HG03378 (cell line): ENCODE measurements at regions not wholly inside any gene's neighbourhood (a gene's known extent, or its start where the extent isn't known, plus 50 kb on each side); places are given as distances from the start of the nearest gene placed in this dataset.

Experiments used
- ATAC-seq: cut with Tn5 transposase; IDR thresholded peaks from one replicate; pipeline ENCODE4 v1.9.1; 2021; ENCODE audit warnings: mild to moderate bottlenecking, moderate library complexity; ENCODE audit not compliant: unreplicated experiment

GRCh38 chr16:85430523-85431421 is 182.3 kb upstream of the GSE1 start:
- no peak for ATAC-seq

GRCh38 chr16:85431431-85432124 is 181.5 kb upstream of the GSE1 start:
- ATAC-seq: no peak

DNA sequence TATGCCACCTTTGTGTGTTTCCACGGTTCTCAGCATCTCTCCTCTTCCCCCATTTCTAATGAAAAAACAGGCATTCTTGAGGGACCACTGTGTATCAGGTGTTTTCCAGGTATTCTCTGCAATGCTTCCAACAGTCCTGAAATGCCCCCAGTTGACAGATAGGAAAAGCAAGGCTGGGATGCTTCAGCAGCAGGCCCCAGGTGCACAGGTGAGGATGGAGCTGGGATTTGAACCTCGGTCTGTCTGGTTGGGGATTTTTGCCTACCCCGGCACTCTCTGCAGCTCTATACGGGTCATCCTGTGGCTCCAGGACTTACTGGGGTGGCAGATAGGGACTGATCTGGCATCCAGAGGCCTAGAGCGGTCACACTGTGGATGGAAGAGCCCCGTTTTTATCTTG is 180.5 kb upstream of the GSE1 start:
- no peak for ATAC-seq

- no peak for ATAC-seq
Observed at GRCh38 chr16:85433477-85433876, 179.6 kb upstream of the GSE1 start.

GRCh38 chr16:85435286-85435685 is 177.8 kb upstream of the GSE1 start:
- ATAC-seq: no peak

DNA sequence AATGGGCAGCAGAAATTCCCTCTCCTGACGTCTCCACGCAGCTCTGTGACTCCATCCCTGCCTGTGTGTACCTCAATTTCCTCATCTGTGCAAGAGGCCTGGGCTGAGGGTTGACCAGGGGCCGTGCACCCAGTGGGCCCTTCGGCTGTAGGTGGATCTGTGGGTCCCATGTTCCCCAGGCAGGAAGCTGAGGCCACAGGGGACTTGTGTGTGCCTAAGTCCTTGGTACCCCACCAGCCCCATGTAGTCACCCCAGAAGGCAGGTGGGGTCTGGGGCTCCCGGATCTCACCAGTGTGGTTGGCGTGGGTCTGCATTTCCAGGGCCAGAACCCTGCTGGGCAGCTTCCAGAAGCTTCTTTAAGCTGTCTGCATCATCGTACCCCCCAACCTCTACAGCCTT is 177.4 kb upstream of the GSE1 start:
- ATAC-seq: no peak

DNA sequence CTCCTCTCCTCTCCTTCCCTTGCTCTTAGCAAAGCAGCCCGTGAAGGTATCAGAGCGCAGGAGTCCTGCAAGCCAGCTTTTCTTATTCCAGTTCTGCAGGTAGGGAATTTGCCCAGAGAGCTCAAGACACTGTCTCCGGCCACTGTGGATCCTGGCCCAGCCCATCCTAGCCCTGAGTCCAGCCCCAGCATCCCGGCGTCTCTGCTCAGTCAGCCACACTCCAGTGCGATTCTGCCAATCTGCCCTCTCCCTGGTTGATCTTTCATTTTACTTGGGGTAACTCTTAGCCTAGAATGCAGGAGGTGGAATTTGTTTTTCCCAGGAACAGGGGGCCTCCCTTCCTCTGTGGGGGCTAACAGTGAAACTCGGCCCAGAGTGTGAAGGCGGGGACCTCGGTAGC is 176.9 kb upstream of the GSE1 start:
- ATAC-seq: no peak

DNA sequence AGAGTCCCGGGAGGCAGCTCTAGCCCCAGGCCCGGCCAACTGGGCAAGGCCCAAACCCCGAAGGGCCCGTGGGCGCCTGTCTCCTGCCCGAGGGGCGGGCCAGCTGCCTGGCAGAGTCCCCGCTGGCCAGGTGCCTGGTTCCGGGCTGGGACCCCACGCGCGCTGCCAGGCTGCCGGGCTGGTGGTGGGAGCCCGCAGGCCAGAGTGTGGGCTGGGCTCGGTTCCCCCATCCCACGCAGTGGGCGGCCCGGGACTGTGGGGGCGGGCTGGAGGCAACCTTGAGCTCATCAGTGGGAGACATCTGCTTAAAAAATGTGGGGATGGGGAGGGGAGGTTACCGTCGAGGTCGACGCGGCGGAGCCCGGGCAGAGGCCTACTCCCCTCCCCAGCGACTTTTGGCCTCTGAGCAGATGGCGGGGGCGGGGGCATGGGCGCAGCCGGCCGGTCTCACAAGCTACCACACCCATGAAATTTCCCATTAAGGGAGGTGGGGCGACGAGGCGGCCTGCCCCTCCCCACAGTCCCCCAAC is 176.4 kb upstream of the GSE1 start:
- no peak for ATAC-seq

DNA sequence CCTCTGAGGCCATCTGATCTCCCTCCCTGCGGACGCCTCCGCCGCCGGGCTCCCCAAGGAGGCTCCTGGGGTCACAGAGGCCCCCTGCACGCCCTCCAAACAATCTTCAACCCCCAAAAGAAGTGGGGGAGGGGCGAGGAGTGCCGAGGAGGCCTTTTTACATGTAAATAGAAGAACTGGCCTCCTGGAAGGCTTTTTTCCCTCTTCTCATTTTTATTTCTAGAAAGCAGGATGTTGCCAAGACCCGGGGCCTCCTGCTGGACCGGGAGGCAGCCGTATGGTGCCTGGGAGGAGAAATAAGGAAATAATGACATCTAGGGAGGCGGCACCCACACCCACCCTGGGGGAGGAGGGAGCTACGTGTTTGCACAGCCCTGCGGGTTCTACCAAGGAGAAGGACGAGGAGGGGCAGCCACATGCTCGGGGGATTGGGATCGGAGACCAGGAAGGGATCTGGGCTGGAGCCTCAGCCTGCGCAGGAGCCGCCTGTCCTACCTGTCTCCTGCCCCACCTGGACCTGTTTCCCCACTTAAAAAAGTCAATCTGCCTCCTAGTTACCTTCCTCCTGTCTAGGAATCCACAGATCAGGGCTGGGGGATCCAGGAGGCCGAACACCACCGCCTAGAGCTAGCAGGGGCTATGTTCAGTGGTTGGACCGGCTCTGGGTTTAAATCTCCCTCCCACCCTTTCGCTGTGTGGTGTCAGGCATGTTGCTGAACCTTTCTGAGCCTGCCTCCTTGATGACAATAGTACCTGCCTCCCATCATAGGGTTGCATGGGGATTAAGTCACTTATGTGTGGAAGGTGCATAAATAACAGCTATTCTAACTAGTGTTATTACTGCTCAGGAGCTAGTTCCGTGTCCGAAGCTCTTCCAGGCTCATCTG is 175.7 kb upstream of the GSE1 start:
- no peak for ATAC-seq

DNA sequence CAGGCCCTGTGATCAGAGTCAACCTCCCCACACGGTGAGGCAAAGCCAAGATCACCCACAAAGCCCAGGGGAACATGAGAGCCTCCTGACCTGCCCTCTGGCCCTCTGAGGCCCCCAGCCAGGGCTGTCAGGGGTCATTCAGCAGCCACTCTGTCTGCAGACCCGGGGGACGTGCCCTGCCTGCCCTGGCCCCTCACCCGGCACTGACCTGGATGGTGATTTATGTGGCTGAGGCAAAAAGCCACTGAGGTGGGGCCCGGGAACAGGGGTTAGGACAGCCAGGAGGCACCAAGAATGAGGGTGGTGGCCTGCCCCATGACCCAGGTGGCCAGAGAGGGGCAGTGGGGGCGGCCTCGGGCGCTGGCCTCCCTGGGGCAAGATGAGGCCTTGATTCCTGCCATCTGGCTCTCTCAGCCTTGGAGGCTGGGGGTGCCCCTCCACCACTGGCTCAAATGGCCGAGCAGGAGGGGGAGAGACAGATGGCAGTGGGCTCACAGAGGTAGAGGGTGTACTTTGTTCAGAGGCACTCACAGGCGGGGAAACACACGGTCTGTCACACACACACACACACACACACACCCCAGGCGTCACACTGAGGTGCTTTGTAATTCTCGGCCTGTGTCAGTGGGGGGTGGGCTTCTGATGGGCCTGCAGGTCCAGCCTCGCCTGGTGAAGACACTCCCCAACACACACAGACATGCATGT is 174.0 kb upstream of the GSE1 start:
- no peak for ATAC-seq

DNA sequence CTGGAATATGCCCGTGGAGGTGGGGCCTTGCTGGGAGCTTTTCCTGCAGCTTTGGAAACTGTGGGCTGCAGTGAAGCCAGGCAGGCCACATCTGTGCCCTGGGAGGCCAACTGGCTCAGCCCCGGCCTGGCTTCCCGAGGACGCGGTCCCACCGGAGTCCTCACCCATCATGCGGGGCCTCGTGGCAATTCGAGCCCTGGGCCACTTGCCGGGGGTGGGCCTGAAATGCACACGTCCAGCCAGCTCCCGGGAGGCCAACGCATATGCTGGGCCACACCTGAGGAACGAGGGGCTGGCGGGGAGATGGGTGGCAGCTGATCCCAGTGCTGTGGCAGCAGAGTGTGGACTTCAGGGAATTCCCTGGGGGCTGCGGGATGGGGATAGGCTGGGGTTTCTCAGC is 172.4 kb upstream of the GSE1 start:
- no peak for ATAC-seq

DNA sequence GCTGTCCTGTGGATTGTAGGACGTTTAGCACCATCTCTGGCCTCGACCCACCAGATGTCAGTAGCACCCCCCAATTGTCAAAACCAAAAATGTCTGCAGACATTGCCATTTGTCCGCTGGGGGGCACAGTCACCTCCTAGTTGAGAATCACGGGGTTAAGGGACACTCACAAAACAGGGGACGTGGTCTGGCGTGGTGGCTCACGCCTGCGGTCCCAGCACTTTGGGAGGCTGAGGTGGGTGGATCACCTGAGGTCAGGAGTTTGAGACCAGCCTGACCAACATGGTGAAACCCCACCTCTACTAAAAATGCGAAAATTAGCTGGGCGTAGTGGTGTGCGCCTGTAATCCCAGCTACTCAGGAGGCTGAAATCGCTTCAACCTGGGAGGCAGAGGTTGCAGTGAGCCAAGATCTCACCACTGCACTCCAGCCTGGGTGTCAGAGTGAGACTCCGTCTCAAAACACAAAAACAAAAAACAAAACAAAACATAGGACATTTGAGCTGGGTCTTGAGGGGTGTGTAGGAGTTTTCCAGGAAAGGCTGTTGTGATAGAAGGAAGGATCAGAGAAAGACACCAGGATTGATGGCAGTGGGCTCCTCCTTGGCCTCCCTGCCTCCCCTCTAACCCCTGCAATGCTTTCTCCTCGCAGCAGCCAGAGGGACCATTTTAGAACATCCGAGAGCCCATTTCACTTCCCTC is 171.8 kb upstream of the GSE1 start:
- ATAC-seq: no peak

DNA sequence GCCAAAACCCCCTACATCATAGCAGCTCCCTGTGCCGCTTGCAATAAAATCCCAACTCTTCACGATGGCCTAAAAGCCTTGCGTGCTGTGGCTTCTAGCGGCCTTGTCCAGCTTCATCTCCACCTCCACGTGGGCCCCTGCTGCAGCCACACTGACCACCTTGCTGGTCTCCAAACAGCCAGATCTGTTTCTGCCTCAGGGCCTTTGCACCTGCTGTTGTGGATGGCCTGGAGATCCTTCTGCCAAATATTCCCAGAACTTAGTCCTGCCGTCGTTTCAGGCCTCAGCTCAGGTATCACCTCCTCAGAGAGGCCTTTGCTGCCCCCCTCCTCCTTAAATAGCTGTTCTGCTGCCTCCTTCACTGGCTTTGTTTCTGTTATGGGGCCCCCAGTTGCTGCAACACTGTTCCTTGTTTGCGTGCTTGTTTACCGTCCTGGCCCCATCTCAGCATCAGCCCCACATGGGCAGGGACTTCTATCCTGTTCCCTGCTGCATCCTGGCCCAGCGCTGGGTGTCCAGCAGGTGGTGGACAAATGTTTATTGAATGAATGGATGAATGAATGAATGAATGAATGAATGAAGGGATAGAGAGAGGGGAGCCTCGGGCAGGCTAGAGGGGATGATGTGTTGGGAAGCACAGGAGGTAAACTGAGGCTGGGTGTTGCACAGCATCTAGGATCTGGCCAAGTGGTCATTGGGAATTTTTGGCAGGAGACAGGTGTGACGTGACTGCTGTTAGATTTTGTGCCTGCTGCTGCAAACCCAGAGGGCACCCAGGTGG is 171.0 kb upstream of the GSE1 start:
- no peak for ATAC-seq

DNA sequence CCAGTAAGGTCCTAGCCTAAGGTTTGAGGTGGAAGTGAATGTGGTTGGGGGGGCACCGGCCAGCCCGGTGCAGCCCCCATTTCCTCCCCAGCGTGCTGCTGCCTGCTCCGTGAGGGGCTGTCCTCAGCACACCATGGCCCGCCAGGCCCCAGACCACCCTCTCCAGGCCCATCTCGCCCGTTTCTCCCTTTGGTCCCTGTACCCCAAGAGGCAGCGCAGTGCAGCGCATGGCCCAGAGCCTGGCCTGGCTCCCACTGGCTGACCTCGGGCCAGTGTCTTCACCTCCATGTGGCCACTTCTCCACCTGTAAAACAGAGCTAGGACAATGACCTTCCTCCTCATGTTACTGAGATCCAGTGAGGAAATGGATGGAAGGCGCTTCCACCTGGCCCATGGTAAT is 170.0 kb upstream of the GSE1 start:
- no peak for ATAC-seq

GRCh38 chr16:85443531-85443930 is 169.6 kb upstream of the GSE1 start:
- no peak for ATAC-seq

- ATAC-seq: no peak
Observed at GRCh38 chr16:85445064-85445778, 167.9 kb upstream of the GSE1 start.

GRCh38 chr16:85445779-85446222 is 167.3 kb upstream of the GSE1 start:
- ATAC-seq: no peak

DNA sequence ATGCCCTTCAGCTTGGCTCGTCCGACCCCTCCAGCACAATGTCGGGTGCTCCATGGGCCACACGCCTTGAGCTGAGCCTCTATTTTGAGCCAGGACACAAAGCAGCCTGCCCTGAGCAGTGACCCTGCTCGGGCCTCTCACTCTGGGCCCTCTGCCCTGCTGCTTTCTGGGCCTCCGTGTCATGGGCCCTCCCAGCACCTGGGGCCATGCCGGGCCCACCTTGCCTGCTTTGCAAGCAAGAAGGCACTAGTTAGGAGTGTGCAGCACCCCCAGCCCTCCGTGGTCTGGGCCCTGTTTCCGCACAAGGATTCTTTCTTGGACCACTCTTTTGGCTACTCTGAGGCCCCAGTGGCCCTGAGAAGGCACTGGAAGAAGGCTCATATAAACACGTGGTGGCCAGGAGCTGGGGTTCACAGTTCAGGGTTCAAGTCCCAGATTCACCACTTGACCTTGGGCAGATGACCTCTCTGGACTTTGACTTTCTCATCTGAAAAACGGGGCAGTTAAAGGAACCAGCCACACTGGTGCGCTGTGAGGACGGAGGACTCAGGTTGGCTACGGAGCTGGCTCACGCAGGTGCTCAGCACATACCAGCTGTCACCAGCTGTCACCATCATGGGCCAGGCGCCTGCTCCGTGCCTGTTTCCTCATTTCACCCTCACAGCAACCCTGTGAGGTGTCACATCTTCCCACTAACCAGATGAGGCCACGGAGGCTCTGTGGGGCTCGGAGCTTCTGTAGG is 166.0 kb upstream of the GSE1 start:
- no peak for ATAC-seq
